ENCODE measurements at regions not wholly inside any gene's neighbourhood (a gene's known extent, or its start where the extent isn't known, plus 50 kb on each side); places are given as distances from the start of the nearest gene placed in this dataset.
"Not testable (repeated sequence)": the region's sequence is repeated elsewhere in the genome, so short reads cannot be mapped to it uniquely, and the experiment has no call there.

DNA sequence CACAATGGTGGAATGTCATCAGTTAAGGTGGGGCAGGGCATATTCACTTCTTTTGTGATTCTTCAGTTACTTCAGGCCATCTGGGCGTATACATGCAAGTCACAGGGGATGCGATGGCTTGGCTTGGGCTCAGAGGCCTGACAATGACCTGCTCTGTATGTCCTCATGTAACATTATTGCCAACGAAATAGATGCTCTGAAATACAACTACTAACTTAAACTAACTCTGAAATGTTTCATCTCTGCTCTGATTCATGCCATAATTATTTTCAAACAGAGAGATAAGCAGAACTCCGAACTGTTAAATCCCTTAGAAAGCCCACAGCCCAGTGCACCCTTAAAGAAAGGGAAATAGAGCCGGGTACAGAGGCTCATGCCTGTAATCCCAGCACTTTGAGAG, 832.7 kb upstream of the PRKX start:
- WGBS (ENCODE audit: insufficient coverage, insufficient replicate concordance, low lambda C conversion rate, missing lambda C conversion rate) = 26% methylated on average over 5 of the region's 5 CpGs
- H3K9me3 ChIP-seq (replicated peaks; ENCODE audit: control insufficient read depth, insufficient read depth, low read length); H3K79me2 ChIP-seq (ENCODE audit: control insufficient read depth, insufficient read depth, low read length); POLR2A ChIA-PET; ATAC-seq; BruUV-seq (replicated peaks); H3K4me3 ChIP-seq; H3K4me2 ChIP-seq (ENCODE audit: control insufficient read depth, insufficient read depth); H4K20me1 ChIP-seq (ENCODE audit: control insufficient read depth, insufficient read depth); H3K27me3 ChIP-seq (replicated peaks in 1 of 2; ENCODE audit: control insufficient read depth in 2 of 2, insufficient read depth in 2 of 2, low read length in 1 of 2); H3K36me3 ChIP-seq (ENCODE audit: control insufficient read depth in 2 of 2, insufficient read depth in 2 of 2, low read length in 1 of 2); H3K27ac ChIP-seq (ENCODE audit: control insufficient read depth, insufficient read depth); H3K9ac ChIP-seq (ENCODE audit: control insufficient read depth, insufficient read depth, low read length); H2AFZ ChIP-seq (ENCODE audit: control insufficient read depth, low read depth, low read length); FAIRE-seq; in situ Hi-C loops (cut with MboI); H3K4me1 ChIP-seq (ENCODE audit: control insufficient read depth, insufficient read depth, low read length); DNase-seq (ENCODE audit: low read depth, low spot score); RAD21 ChIA-PET (ENCODE audit: unreplicated experiment): not testable (repeated sequence)
- intact Hi-C loops (cut with micrococcal nuclease; ENCODE audit: unreplicated experiment) = loop anchor here (5.0 kb wide), 1 partner anchor 584 kb away; no protein-coding TSS in a partner anchor
- SMC1A ChIA-PET (ENCODE audit: uncharacterized antibody, unreplicated experiment) = interaction anchor here (0.5 to 2.7 kb wide), 3 partner anchors 250 to 661 kb away, joined by 3 to 10 read pairs (median 3); no protein-coding TSS in a partner anchor
- CTCF ChIA-PET = interaction anchor here (0.8 kb wide), 3 partner anchors 13 to 568 kb away, joined by 3 to 4 read pairs (median 3); no protein-coding TSS in a partner anchor

DNA sequence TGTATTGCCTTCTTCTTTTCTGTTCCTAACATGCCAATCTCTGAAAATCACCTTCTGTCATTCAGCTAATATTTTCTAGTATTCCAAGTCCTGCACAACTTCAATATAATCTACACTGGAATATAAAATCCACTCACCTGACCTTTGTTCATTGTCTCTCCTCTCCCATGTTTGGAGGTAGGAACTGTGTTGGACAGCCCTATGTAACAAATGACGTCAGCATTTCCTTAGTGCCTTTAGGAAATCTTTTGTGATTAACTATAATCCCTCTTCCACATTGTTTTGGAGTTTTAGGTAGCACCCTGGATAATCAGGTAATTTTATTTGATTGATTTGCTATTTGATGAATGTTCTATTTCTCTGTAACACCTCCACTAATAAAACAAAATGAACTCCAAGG, 814.8 kb upstream of the PRKX start:
- Histone ChIP-seq H3K79me2 (ENCODE audit: control insufficient read depth, insufficient read depth, low read length) (no peaks in the 10 kb centered on the region), H3K27ac (ENCODE audit: control insufficient read depth, insufficient read depth) (no peak overlapping the region), H4K20me1 (ENCODE audit: control insufficient read depth, insufficient read depth) (no peaks in the 10 kb centered on the region), H3K4me2 (ENCODE audit: control insufficient read depth, insufficient read depth) (no peak overlapping the region), H3K9me3 (replicated peaks; ENCODE audit: control insufficient read depth, insufficient read depth, low read length) (no peaks in the 10 kb centered on the region), H3K27me3 (replicated peaks in 1 of 2; ENCODE audit: control insufficient read depth in 2 of 2, insufficient read depth in 2 of 2, low read length in 1 of 2) (no peaks in the 10 kb centered on the region), H3K9ac (ENCODE audit: control insufficient read depth, insufficient read depth, low read length) (no peak overlapping the region), H3K4me3 (no peak overlapping the region), H2AFZ (ENCODE audit: control insufficient read depth, low read depth, low read length) (no peak overlapping the region), H3K36me3 (ENCODE audit: control insufficient read depth in 2 of 2, insufficient read depth in 2 of 2, low read length in 1 of 2) (no peaks in the 10 kb centered on the region), H3K4me1 (ENCODE audit: control insufficient read depth, insufficient read depth, low read length) (no peaks in the 10 kb centered on the region)
- TF ChIP-seq ZSCAN29 (IDR thresholded peaks at IDR 0.05) (no peak), FOXK2 (IDR thresholded peaks at IDR 0.05) (no peak)
- intact Hi-C loops (cut with micrococcal nuclease; ENCODE audit: unreplicated experiment) (no loop called here), in situ Hi-C loops (cut with MboI) (no loop called here)
- ChIA-PET SMC1A (ENCODE audit: uncharacterized antibody, unreplicated experiment) (no interaction called here), RAD21 (ENCODE audit: unreplicated experiment) (no interaction called here), CTCF (no interaction called here), POLR2A (no interaction called here)
- FAIRE-seq (no peak), DNase-seq (ENCODE audit: low read depth, low spot score) (no peak), ATAC-seq (no peak)
- 0% methylated on average over 1 of the region's 1 CpG for WGBS (ENCODE audit: insufficient coverage, insufficient replicate concordance, low lambda C conversion rate, missing lambda C conversion rate)
- BruUV-seq (replicated peaks) = no TSS peak

Measured in GM12878 (cell line).